ENCODE measurements at regions not wholly inside any gene's neighbourhood (a gene's known extent, or its start where the extent isn't known, plus 50 kb on each side); places are given as distances from the start of the nearest gene placed in this dataset.

- ChIA-PET CTCF (interaction anchor here (0.7 to 1.7 kb wide), 4 partner anchors 11 to 74 kb away, joined by 3 to 6 read pairs (median 4); no protein-coding TSS in a partner anchor), POLR2A (no interaction called here)
- no peak for DNase-seq
- Histone ChIP-seq H3K9ac (no peak overlapping the region), H3K9me2 (no peaks in the 10 kb centered on the region), H3K4me1 (ENCODE audit: control insufficient read depth in 1 of 2, insufficient read depth in 2 of 2, low read depth in 1 of 2, low read length in 1 of 2) (peaks cover 0 to 6% of the 10 kb centered on the region in 2 experiments; a peak in 1 of 4 replicates), H4K20me1 (ENCODE audit: insufficient read depth) (no peaks in the 10 kb centered on the region), H3K27ac (ENCODE audit: low read depth in 2 of 2, low read length in 1 of 2) (no peak overlapping the region), H3K36me3 (replicated peaks in 1 of 2; ENCODE audit: control insufficient read depth in 1 of 2, insufficient read depth in 2 of 2, low read length in 1 of 2) (no peaks in the 10 kb centered on the region), H3K4me2 (no peak overlapping the region), H3K4me3 (ENCODE audit: low read depth in 2 of 2, low read length in 1 of 2) (no peak overlapping the region), H2AFZ (ENCODE audit: low read depth) (no peak overlapping the region), H3K79me2 (ENCODE audit: insufficient read depth) (no peaks in the 10 kb centered on the region), H3K9me3 (no peaks in the 10 kb centered on the region), H3F3A (replicated peaks; ENCODE audit: insufficient read depth) (no peaks in the 10 kb centered on the region), H3K27me3 (ENCODE audit: insufficient read depth) (0 out of 2 replicates have a peak, but pooled peaks cover 4% of the 10 kb centered on the region)
- TF ChIP-seq, protein P1, sequence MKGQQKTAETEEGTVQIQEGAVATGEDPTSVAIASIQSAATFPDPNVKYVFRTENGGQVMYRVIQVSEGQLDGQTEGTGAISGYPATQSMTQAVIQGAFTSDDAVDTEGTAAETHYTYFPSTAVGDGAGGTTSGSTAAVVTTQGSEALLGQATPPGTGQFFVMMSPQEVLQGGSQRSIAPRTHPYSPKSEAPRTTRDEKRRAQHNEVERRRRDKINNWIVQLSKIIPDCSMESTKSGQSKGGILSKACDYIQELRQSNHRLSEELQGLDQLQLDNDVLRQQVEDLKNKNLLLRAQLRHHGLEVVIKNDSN (IDR thresholded peaks at IDR 0.05; ENCODE audit: borderline replicate concordance, low read depth), result no peak
- TF ChIP-seq CTCF (IDR thresholded peaks at IDR 0.05), result no peak
- no peak for TF ChIP-seq TEAD4 (IDR thresholded peaks at IDR 0.05; ENCODE audit: borderline replicate concordance, insufficient read depth)
- no peak for TF ChIP-seq GATA2 (CRISPR knock-in tag; IDR thresholded peaks at IDR 0.05)
- TF ChIP-seq TCF12 (IDR thresholded peaks at IDR 0.05), result no peak
- no peak for TF ChIP-seq FOSL2 (IDR thresholded peaks at IDR 0.05; ENCODE audit: borderline replicate concordance, low read depth)
- no peak for TF ChIP-seq MXI1 (IDR thresholded peaks at IDR 0.05; ENCODE audit: low read depth, low read length)
- TF ChIP-seq SMC3 (IDR thresholded peaks at IDR 0.05; ENCODE audit: low read depth, low read length), result no peak
- no peak for TF ChIP-seq SIN3A (IDR thresholded peaks at IDR 0.05; ENCODE audit: borderline replicate concordance, low read depth, low read length)
- TF ChIP-seq CHD2 (IDR thresholded peaks at IDR 0.05; ENCODE audit: low read length, partially characterized antibody), result no peak
- no peak for TF ChIP-seq USF2 (IDR thresholded peaks at IDR 0.05; ENCODE audit: borderline replicate concordance, low read depth, low read length)
- TF ChIP-seq RCOR1 (IDR thresholded peaks at IDR 0.05; ENCODE audit: low read length), result no peak
- TF ChIP-seq, protein P2, sequence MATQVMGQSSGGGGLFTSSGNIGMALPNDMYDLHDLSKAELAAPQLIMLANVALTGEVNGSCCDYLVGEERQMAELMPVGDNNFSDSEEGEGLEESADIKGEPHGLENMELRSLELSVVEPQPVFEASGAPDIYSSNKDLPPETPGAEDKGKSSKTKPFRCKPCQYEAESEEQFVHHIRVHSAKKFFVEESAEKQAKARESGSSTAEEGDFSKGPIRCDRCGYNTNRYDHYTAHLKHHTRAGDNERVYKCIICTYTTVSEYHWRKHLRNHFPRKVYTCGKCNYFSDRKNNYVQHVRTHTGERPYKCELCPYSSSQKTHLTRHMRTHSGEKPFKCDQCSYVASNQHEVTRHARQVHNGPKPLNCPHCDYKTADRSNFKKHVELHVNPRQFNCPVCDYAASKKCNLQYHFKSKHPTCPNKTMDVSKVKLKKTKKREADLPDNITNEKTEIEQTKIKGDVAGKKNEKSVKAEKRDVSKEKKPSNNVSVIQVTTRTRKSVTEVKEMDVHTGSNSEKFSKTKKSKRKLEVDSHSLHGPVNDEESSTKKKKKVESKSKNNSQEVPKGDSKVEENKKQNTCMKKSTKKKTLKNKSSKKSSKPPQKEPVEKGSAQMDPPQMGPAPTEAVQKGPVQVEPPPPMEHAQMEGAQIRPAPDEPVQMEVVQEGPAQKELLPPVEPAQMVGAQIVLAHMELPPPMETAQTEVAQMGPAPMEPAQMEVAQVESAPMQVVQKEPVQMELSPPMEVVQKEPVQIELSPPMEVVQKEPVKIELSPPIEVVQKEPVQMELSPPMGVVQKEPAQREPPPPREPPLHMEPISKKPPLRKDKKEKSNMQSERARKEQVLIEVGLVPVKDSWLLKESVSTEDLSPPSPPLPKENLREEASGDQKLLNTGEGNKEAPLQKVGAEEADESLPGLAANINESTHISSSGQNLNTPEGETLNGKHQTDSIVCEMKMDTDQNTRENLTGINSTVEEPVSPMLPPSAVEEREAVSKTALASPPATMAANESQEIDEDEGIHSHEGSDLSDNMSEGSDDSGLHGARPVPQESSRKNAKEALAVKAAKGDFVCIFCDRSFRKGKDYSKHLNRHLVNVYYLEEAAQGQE (IDR thresholded peaks at IDR 0.05; ENCODE audit: low read depth, low read length), result no peak
- no peak for TF ChIP-seq EZH2phosphoT487 (IDR thresholded peaks at IDR 0.05; ENCODE audit: borderline replicate concordance, low read depth)
- no peak for TF ChIP-seq RFX5 (IDR thresholded peaks at IDR 0.05; ENCODE audit: low read length)
- no peak for TF ChIP-seq NRF1 (IDR thresholded peaks at IDR 0.05; ENCODE audit: low read depth, low read length)
- TF ChIP-seq GABPA (IDR thresholded peaks at IDR 0.05; ENCODE audit: low read depth), result no peak
- no peak for TF ChIP-seq POLR2AphosphoS5 (IDR thresholded peaks at IDR 0.05; ENCODE audit: low read depth, low read length)
- no peak for TF ChIP-seq PBX3 (IDR thresholded peaks at IDR 0.05)
- no peak for TF ChIP-seq RAD21 (IDR thresholded peaks at IDR 0.05; ENCODE audit: low read length)
- WGBS (ENCODE audit: low lambda C conversion rate), result 62% methylated on average over 10 of the region's 15 CpGs
These were observed 74.7 kb upstream of the WNT11 start for GRCh38 chr11:76280882-76281557.
